LNCAP (cell line): ENCODE measurements at regions not wholly inside any gene's neighbourhood (a gene's known extent, or its start where the extent isn't known, plus 50 kb on each side); places are given as distances from the start of the nearest gene placed in this dataset.

Experiments
- CTCF ChIP-seq: fragments of 450-650 bp; IDR thresholded peaks from 2 replicates; pipeline ENCODE4 v1.5.1; 2017; ENCODE audit warnings: mild to moderate bottlenecking

- no peak for TF ChIP-seq CTCF
Measured at GRCh38 chr2:128368437-128369107, 49.9 kb upstream of the HS6ST1 start.

- no peak for TF ChIP-seq CTCF
Measured at GRCh38 chr2:128369108-128369555, 50.5 kb upstream of the HS6ST1 start.

GRCh38 chr2:128369602-128370467 is 51.2 kb upstream of the HS6ST1 start:
- TF ChIP-seq CTCF, result no peak

- no peak for TF ChIP-seq CTCF
Measured at GRCh38 chr2:128370468-128371247, 52.0 kb upstream of the HS6ST1 start.

GRCh38 chr2:128371248-128371630 is 52.6 kb upstream of the HS6ST1 start:
- TF ChIP-seq CTCF, result no peak

GRCh38 chr2:128371648-128372345 is 53.1 kb upstream of the HS6ST1 start:
- no peak for TF ChIP-seq CTCF
